ENCODE measurements at regions not wholly inside any gene's neighbourhood (a gene's known extent, or its start where the extent isn't known, plus 50 kb on each side); places are given as distances from the start of the nearest gene placed in this dataset.
A peak's percentile ranks its signal among the peaks of the same experiment; 100 is the strongest.

DNA sequence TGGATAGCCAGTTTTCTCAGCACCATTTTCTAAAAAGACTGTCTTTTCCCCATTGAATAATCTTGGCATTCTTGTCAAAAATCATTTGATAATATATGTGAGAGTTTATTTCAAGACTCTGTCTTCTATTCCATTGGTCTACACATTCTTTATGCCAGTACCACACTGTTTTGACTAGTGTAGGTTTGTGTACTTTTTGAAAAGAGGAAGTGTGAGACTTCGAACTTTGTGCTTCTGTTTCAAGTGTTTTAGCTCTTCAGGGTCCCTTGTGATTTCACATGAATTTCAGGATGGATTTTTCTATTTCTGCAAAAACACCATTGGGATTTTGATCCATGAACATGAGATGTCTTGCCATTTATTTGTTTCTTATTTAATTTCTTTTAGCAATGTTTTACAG lies 78.5 kb upstream of the ALDH1A1 start:
- no peaks in the 10 kb centered on the region for H3K27me3 Mint-ChIP-seq (ENCODE audit: low read depth)
- no peak overlapping the region for H3K4me3 Mint-ChIP-seq
- no peaks in the 10 kb centered on the region for H3K4me1 Mint-ChIP-seq
- TF ChIP-seq, protein P1, sequence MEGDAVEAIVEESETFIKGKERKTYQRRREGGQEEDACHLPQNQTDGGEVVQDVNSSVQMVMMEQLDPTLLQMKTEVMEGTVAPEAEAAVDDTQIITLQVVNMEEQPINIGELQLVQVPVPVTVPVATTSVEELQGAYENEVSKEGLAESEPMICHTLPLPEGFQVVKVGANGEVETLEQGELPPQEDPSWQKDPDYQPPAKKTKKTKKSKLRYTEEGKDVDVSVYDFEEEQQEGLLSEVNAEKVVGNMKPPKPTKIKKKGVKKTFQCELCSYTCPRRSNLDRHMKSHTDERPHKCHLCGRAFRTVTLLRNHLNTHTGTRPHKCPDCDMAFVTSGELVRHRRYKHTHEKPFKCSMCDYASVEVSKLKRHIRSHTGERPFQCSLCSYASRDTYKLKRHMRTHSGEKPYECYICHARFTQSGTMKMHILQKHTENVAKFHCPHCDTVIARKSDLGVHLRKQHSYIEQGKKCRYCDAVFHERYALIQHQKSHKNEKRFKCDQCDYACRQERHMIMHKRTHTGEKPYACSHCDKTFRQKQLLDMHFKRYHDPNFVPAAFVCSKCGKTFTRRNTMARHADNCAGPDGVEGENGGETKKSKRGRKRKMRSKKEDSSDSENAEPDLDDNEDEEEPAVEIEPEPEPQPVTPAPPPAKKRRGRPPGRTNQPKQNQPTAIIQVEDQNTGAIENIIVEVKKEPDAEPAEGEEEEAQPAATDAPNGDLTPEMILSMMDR (IDR thresholded peaks at IDR 0.05; ENCODE audit: unreplicated experiment in 3 of 3), result no peak
- no peaks in the 10 kb centered on the region for H3K9me3 Mint-ChIP-seq
- no peaks in the 10 kb centered on the region for H3K36me3 Mint-ChIP-seq (ENCODE audit: low read depth)
- no peak overlapping the region for H3K27ac Mint-ChIP-seq

DNA sequence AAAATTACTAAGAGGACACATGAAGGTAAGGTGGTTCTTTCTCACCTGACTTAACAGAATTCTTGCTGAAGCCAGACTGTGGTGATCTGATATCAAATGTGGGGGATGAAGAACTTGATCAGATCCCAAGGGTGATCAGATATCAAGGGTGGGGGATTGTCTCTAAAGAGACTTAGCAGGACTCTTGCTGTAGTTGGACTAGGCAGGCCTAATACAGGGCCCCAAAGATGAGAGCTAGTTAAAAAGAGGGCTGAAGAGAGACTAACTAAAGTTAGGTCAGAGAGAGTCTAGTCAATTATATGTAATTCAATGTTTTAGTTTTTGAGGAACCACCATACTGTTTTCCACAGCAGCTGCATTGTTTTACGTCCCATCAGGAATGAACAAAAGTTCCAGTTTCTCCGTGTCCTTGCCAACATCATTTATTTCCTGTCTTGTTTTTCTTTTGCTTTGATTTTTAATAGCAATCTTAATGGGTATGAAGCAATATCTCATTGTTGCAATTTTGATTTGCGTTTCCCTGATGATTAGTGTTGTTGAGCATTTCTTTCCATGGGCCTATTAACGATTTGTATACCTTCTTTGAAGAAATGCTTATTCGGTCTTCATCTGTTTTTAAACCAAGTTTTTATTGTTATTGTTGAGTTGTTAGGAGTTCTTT lies 77.6 kb upstream of the ALDH1A1 start:
- TF ChIP-seq, protein P1 (IDR thresholded peaks at IDR 0.05; ENCODE audit: unreplicated experiment in 3 of 3), result no peak
- H3K4me3 Mint-ChIP-seq, result no peak overlapping the region
- H3K27me3 Mint-ChIP-seq (ENCODE audit: low read depth), result peaks cover 2% of the 10 kb centered on the region
- no peaks in the 10 kb centered on the region for H3K9me3 Mint-ChIP-seq
- no peaks in the 10 kb centered on the region for H3K36me3 Mint-ChIP-seq (ENCODE audit: low read depth)
- H3K27ac Mint-ChIP-seq, result no peak overlapping the region
- H3K4me1 Mint-ChIP-seq, result no peaks in the 10 kb centered on the region

DNA sequence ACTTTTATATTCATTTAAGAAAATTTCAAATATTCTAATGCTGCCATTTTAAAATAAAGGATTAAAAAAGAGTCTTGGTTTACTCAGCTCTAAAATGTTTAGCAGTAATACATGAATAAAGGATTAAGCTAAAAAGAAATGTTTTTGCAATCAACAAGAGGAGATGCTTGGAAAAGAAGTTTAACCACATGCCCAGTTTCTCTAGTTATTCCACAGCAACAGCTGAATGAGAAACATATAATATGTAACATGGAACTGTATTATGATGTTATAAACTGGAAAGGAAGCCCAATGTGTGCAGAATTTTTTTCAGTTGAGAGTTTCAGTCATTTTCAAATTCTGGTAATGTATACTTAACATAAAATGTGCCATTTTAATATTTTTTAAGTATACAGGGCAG lies 76.5 kb upstream of the ALDH1A1 start:
- H3K4me1 Mint-ChIP-seq, result no peaks in the 10 kb centered on the region
- TF ChIP-seq, protein P1 (IDR thresholded peaks at IDR 0.05; ENCODE audit: unreplicated experiment in 3 of 3), result no peak
- H3K36me3 Mint-ChIP-seq (ENCODE audit: low read depth), result no peaks in the 10 kb centered on the region

DNA sequence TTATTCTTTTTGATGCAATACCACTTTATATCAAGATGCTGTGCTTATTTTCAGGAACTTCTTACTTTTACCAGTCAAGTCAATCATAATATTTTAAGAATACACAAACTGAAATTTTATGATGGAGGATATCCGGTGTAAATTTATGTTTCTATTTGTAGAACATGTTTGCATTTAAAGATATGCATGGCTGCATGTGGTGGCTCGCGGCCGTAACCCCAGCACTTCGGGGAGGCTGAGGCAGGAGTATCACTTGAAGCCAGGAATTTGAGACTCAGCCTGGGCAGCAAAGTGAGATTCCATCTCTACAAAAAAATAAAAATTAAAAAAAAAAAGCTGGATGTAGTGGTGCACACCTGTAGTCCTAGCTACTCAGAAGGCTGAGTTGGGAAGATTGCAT lies 73.5 kb upstream of the ALDH1A1 start:
- no peak overlapping the region for H3K4me3 Mint-ChIP-seq

More for the DNA sequence above, 76.5 kb upstream of the ALDH1A1 start:
- no peaks in the 10 kb centered on the region for H3K9me3 Mint-ChIP-seq
- peaks cover 5% of the 10 kb centered on the region for H3K27me3 Mint-ChIP-seq (ENCODE audit: low read depth)
- H3K27ac Mint-ChIP-seq, result no peak overlapping the region
- no peak overlapping the region for H3K4me3 Mint-ChIP-seq

DNA sequence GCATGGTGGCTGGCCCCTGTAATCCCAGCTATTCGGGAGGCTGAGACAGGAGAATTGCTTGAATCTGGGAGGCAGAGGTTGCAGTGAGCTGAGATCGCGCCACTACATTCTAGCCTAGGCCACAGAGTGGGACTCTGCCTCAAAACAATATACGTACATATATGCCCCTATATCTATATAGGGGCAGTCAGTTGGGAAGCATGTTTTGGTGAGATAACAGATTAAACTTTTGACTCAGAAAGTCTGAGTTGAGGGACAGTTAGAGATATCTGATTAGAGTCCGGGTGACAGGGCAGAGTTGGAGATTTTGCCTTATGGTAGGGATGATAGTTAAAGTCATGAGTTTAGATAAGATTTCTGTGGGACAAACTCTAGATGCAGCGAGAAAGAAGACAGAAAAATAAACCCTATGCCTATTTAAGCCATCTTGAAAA lies 71.8 kb upstream of the ALDH1A1 start:
- Mint-ChIP-seq H3K27me3 (ENCODE audit: low read depth) (peaks cover 5% of the 10 kb centered on the region), H3K4me1 (peaks cover 7% of the 10 kb centered on the region), H3K27ac (no peak overlapping the region), H3K9me3 (no peaks in the 10 kb centered on the region), H3K36me3 (ENCODE audit: low read depth) (no peaks in the 10 kb centered on the region), H3K4me3 (no peak overlapping the region)
- TF ChIP-seq, protein P1 (IDR thresholded peaks at IDR 0.05; ENCODE audit: unreplicated experiment in 3 of 3), result no peak

More for the DNA sequence above, 73.5 kb upstream of the ALDH1A1 start:
- Mint-ChIP-seq H3K4me1 (peaks cover 7% of the 10 kb centered on the region), H3K27me3 (ENCODE audit: low read depth) (peaks cover 5% of the 10 kb centered on the region), H3K36me3 (ENCODE audit: low read depth) (no peaks in the 10 kb centered on the region), H3K9me3 (no peaks in the 10 kb centered on the region), H3K27ac (no peak overlapping the region)
- TF ChIP-seq, protein P1 (IDR thresholded peaks at IDR 0.05; ENCODE audit: unreplicated experiment in 3 of 3), result no peak

DNA sequence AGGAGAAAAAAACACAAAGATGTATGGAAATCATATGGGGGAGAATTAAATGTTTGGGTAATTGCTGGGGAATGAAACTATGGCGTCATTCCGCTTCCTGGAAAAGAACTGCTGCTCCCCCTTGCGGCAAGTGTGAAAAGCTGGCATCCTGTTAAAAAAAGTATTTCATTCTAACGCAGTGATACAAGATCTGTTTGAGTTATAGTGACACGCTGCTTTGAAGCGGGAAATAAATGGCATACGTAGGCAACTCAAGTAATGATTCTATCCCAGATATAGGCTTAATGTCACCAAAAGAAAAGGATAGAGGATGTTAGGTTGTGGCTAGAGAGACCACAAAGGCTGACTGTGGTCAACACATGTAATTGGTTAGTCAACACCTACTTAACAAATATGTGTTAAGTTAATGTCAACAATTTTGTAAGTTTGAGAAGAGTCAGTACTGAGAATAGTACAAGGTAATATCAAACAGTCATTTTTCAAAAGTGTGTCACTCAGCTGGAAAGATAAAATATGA lies 70.2 kb upstream of the ALDH1A1 start:
- no peaks in the 10 kb centered on the region for H3K36me3 Mint-ChIP-seq (ENCODE audit: low read depth)

More for the DNA sequence above, 70.2 kb upstream of the ALDH1A1 start:
- H3K27ac Mint-ChIP-seq, result no peak overlapping the region
- H3K4me3 Mint-ChIP-seq, result no peak overlapping the region
- TF ChIP-seq, protein P1 (IDR thresholded peaks at IDR 0.05; ENCODE audit: unreplicated experiment in 3 of 3), result peak; percentile 77 to 85 (median 84)
- H3K27me3 Mint-ChIP-seq (ENCODE audit: low read depth), result peaks cover 5% of the 10 kb centered on the region
- H3K9me3 Mint-ChIP-seq, result peaks cover under 1% of the 10 kb centered on the region
- peaks cover 7% of the 10 kb centered on the region for H3K4me1 Mint-ChIP-seq

Measured in nephron (organoid).